ENCODE measurements at regions not wholly inside any gene's neighbourhood (a gene's known extent, or its start where the extent isn't known, plus 50 kb on each side); places are given as distances from the start of the nearest gene placed in this dataset.
"Not testable (repeated sequence)": the region's sequence is repeated elsewhere in the genome, so short reads cannot be mapped to it uniquely, and the experiment has no call there.

DNA sequence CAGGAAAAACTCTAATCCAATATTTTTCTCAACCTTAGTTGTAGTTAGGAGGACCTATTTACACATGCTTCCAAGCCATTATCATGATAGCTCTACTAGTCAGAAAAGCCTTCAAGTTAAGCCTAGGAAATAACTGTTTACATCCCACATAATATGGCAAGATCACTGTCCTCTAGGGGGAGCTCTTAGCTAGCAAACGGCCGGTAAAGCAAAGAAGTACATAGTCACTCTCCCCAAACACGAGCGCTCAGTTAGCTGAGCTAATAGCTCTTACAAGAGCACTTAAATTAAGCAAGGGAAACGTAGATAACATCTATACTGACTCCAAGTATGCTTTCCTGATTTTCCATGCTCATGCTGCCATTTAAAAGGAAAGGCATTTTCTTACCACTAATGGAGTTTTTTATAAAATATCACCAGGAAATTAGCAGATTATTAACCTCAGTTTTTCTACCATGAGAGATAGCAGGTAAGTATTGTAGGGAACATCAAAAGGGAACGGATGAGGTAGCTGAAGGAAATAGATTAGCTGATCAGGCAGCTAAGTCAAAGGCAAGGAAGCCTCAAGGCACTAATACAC, 100.6 kb upstream of the PABPC3 start:
- Histone ChIP-seq H3K4me1 (ENCODE audit: control insufficient read depth, insufficient read depth, low read length) (no peaks in the 10 kb centered on the region), H3K9me3 (ENCODE audit: control insufficient read depth, low read depth, low read length) (no peaks in the 10 kb centered on the region), H3K4me3 (ENCODE audit: low read length) (no peak overlapping the region), H3K36me3 (ENCODE audit: control insufficient read depth, insufficient read depth, low read length) (no peaks in the 10 kb centered on the region), H3K27me3 (ENCODE audit: control insufficient read depth, insufficient read depth, low read length) (no peaks in the 10 kb centered on the region), H3K27ac (ENCODE audit: low read length) (no peak overlapping the region)
- WGBS (ENCODE audit: insufficient coverage, low lambda C conversion rate), result no CpG with 5 or more reads among the region's 6 CpGs
- DNase-seq, result peak; percentile 53

DNA sequence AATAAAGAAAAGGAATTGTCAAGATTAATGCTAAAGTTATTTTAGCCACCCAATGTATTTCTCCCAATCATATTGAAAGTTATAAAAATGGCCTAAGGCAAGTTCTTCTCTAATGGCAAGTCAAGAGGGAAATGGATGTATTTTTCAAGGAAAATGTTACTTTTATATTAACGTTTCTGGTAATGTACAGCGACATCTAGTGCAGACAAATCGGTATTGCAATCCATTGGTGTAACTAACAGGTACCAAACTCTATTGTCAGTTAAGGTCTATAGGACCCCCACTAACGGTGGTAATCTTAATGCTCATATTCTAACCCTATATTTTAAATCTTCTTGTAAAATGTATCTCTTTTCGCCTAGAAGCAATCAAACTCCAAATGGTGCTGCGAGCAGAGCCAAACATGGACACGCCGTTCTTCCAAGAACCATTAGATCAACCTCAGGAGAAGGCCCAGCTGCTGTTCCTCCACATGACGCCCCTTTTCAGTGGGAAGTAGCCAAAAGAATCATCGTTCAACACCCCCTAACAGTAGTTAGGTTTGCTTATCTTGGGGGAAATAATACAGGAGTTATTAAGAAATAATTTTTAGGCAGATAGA, 98.5 kb upstream of the PABPC3 start:
- no peaks in the 10 kb centered on the region for H3K4me1 ChIP-seq (ENCODE audit: control insufficient read depth, insufficient read depth, low read length)
- WGBS (ENCODE audit: insufficient coverage, low lambda C conversion rate), result no CpG with 5 or more reads among the region's 10 CpGs
- H3K4me3 ChIP-seq (ENCODE audit: low read length), result no peak overlapping the region
- no peak overlapping the region for H3K27ac ChIP-seq (ENCODE audit: low read length)
- H3K27me3 ChIP-seq (ENCODE audit: control insufficient read depth, insufficient read depth, low read length), result peaks cover 8% of the 10 kb centered on the region
- H3K36me3 ChIP-seq (ENCODE audit: control insufficient read depth, insufficient read depth, low read length), result no peaks in the 10 kb centered on the region
- H3K9me3 ChIP-seq (ENCODE audit: control insufficient read depth, low read depth, low read length), result no peaks in the 10 kb centered on the region
- no peak for DNase-seq

DNA sequence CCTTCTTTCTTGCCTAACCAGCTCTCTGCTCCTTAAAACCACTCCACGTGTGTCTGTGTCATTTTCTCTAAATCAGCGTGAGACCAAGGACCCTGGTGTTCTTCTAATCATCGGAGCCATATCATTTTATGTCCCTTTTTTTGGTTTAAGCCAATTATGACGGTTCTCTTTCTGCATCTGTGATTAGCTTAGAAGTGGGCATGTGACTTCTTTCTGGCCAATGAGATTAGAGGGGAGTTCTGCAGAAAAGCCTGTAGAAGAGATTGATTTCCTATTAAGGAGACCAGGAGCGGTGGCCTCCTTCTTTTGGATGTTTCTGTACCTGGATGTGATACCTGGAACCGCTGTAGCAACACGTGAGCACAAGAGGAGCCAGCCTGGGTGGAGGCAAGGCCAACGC, 97.5 kb upstream of the PABPC3 start:
- no peak overlapping the region for H3K27ac ChIP-seq (ENCODE audit: low read length)
- H3K9me3 ChIP-seq (ENCODE audit: control insufficient read depth, low read depth, low read length), result no peaks in the 10 kb centered on the region
- no peaks in the 10 kb centered on the region for H3K4me1 ChIP-seq (ENCODE audit: control insufficient read depth, insufficient read depth, low read length)
- H3K36me3 ChIP-seq (ENCODE audit: control insufficient read depth, insufficient read depth, low read length), result no peaks in the 10 kb centered on the region
- peaks cover 8% of the 10 kb centered on the region for H3K27me3 ChIP-seq (ENCODE audit: control insufficient read depth, insufficient read depth, low read length)
- no peak for DNase-seq
- WGBS (ENCODE audit: insufficient coverage, low lambda C conversion rate), result 94% methylated on average over 2 of the region's 8 CpGs
- no peak overlapping the region for H3K4me3 ChIP-seq (ENCODE audit: low read length)

DNA sequence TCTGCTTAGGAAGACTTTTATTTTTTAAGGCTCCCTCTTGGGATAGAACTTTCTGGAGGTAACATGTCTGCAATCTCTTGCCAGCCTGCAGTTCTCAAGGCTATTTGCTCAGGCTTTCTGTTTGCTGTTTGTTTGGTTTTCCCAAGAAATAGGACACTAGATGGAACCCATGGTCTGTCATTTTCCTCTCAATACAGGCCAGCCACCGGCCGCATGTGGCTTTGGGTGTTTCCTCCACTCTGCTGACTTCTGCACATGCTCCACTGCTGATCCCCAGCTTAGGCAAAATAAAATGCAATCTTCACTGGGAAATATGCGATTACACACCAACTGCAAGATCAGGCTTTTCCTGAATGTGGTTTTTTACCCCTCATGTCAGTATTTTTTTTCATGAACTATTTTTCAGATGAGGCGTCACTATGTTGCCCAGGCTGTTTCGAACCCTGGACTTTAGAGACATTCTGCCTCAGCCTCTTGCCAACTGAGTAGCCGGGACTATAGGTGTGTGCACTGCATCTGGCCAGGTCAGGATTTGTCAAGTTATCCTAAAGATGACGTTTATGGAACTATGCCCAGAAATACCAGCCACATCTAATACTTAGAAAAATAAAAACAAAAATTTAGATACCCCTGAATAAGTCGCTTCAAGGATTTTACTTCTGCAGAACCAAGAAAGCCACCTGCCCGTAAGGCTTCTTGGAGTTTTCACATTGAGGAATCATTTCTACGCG, 94.3 kb upstream of the PABPC3 start:
- no peak overlapping the region for H3K4me3 ChIP-seq (ENCODE audit: low read length)
- no peaks in the 10 kb centered on the region for H3K4me1 ChIP-seq (ENCODE audit: control insufficient read depth, insufficient read depth, low read length)
- H3K9me3 ChIP-seq (ENCODE audit: control insufficient read depth, low read depth, low read length), result no peaks in the 10 kb centered on the region
- peaks cover 8% of the 10 kb centered on the region for H3K27me3 ChIP-seq (ENCODE audit: control insufficient read depth, insufficient read depth, low read length)
- no peaks in the 10 kb centered on the region for H3K36me3 ChIP-seq (ENCODE audit: control insufficient read depth, insufficient read depth, low read length)
- WGBS (ENCODE audit: insufficient coverage, low lambda C conversion rate), result no CpG with 5 or more reads among the region's 11 CpGs
- no peak overlapping the region for H3K27ac ChIP-seq (ENCODE audit: low read length)
- DNase-seq, result no peak

- not testable (repeated sequence) for H3K36me3 ChIP-seq (ENCODE audit: control insufficient read depth, insufficient read depth, low read length); H3K4me3 ChIP-seq (ENCODE audit: low read length); H3K27ac ChIP-seq (ENCODE audit: low read length); H3K9me3 ChIP-seq (ENCODE audit: control insufficient read depth, low read depth, low read length); DNase-seq; H3K4me1 ChIP-seq (ENCODE audit: control insufficient read depth, insufficient read depth, low read length); H3K27me3 ChIP-seq (ENCODE audit: control insufficient read depth, insufficient read depth, low read length)
- WGBS (ENCODE audit: insufficient coverage, low lambda C conversion rate), result no CpG with 5 or more reads among the region's 14 CpGs
Observed at GRCh38 chr13:25002311-25002710, 93.6 kb upstream of the PABPC3 start.

DNA sequence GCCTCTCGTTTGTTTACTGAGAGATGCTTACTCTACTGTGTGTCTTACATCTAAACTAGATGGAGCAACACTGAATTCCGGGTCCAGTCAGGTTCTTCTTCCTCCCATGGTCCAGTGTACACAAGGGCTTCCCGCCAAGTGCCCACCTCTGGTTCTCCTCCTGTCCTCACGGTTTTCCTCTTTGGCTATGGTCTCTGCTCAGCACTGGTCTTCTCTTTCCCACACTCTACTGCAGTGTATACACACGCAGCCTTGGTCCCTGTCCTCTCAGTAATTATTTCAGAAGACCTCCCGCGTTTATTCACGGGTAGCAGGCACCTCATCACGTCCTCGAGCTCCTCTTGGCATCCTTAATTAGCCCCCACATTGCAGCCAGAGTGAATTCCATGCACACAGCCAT, 91.4 kb upstream of the PABPC3 start:
- not testable (repeated sequence) for H3K4me1 ChIP-seq (ENCODE audit: control insufficient read depth, insufficient read depth, low read length); H3K27ac ChIP-seq (ENCODE audit: low read length); H3K9me3 ChIP-seq (ENCODE audit: control insufficient read depth, low read depth, low read length); DNase-seq; H3K27me3 ChIP-seq (ENCODE audit: control insufficient read depth, insufficient read depth, low read length); H3K36me3 ChIP-seq (ENCODE audit: control insufficient read depth, insufficient read depth, low read length); H3K4me3 ChIP-seq (ENCODE audit: low read length)
- no CpG with 5 or more reads among the region's 10 CpGs for WGBS (ENCODE audit: insufficient coverage, low lambda C conversion rate)

DNA sequence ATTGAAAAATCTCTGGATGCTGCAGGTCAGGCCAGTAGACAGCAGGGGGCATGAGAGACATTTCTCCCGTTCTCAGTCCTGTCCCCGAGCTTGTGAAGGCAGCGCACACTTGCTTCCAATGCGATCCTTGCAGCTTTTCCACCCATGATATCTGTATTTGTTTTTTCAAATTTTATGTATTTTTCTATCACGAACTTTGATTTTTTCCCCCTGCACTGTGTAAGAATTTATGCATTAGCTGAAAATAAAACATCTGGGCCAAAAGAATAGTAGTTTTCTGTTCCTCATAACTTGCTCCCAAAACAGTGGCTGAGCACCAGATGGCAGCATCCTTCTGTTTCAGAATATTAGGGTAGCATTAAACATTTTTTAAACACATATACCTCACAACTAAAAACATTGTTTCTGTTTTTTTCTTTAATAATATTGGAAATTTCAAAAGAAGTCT, 90.9 kb upstream of the PABPC3 start:
- H3K4me3 ChIP-seq (ENCODE audit: low read length); H3K27me3 ChIP-seq (ENCODE audit: control insufficient read depth, insufficient read depth, low read length); DNase-seq; H3K27ac ChIP-seq (ENCODE audit: low read length); H3K4me1 ChIP-seq (ENCODE audit: control insufficient read depth, insufficient read depth, low read length); H3K36me3 ChIP-seq (ENCODE audit: control insufficient read depth, insufficient read depth, low read length); H3K9me3 ChIP-seq (ENCODE audit: control insufficient read depth, low read depth, low read length): not testable (repeated sequence)
- 0% methylated on average over 1 of the region's 5 CpGs for WGBS (ENCODE audit: insufficient coverage, low lambda C conversion rate)

DNA sequence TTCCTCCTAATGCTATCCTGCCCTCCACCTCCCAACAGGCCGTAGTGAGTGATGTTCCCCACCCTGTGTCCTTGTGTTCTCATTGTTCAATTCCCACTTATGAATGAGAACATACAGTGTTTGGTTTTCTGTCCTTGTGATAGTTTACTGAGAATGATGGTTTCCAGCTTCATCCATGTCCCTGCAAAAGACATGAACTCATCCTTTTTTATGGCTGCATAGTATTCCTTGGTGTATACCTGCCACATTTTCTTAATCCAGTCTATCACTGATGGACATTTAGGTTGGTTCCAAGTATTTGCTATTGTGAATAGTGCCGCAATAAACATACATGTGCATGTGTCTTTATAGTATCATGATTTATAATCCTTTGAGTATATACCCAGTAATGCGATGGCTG, 88.5 kb upstream of the PABPC3 start:
- not testable (repeated sequence) for DNase-seq; H3K36me3 ChIP-seq (ENCODE audit: control insufficient read depth, insufficient read depth, low read length); H3K27ac ChIP-seq (ENCODE audit: low read length); H3K27me3 ChIP-seq (ENCODE audit: control insufficient read depth, insufficient read depth, low read length); H3K9me3 ChIP-seq (ENCODE audit: control insufficient read depth, low read depth, low read length); H3K4me1 ChIP-seq (ENCODE audit: control insufficient read depth, insufficient read depth, low read length); H3K4me3 ChIP-seq (ENCODE audit: low read length)
- no CpG with 5 or more reads among the region's 3 CpGs for WGBS (ENCODE audit: insufficient coverage, low lambda C conversion rate)

- not testable (repeated sequence) for H3K9me3 ChIP-seq (ENCODE audit: control insufficient read depth, low read depth, low read length); H3K4me3 ChIP-seq (ENCODE audit: low read length); H3K36me3 ChIP-seq (ENCODE audit: control insufficient read depth, insufficient read depth, low read length); DNase-seq; H3K27ac ChIP-seq (ENCODE audit: low read length); H3K4me1 ChIP-seq (ENCODE audit: control insufficient read depth, insufficient read depth, low read length)
- peaks cover 16% of the 10 kb centered on the region for H3K27me3 ChIP-seq (ENCODE audit: control insufficient read depth, insufficient read depth, low read length)
- WGBS (ENCODE audit: insufficient coverage, low lambda C conversion rate), result no CpG with 5 or more reads among the region's 7 CpGs
Observed at GRCh38 chr13:25014398-25014973, 81.5 kb upstream of the PABPC3 start.

- H3K36me3 ChIP-seq (ENCODE audit: control insufficient read depth, insufficient read depth, low read length); H3K4me1 ChIP-seq (ENCODE audit: control insufficient read depth, insufficient read depth, low read length); H3K4me3 ChIP-seq (ENCODE audit: low read length); H3K27ac ChIP-seq (ENCODE audit: low read length); DNase-seq; H3K9me3 ChIP-seq (ENCODE audit: control insufficient read depth, low read depth, low read length): not testable (repeated sequence)
- WGBS (ENCODE audit: insufficient coverage, low lambda C conversion rate), result 41% methylated on average over 2 of the region's 17 CpGs
- peaks cover 24% of the 10 kb centered on the region for H3K27me3 ChIP-seq (ENCODE audit: control insufficient read depth, insufficient read depth, low read length)
Observed at GRCh38 chr13:25017176-25017575, 78.8 kb upstream of the PABPC3 start.
